ENCODE measurements at regions not wholly inside any gene's neighbourhood (a gene's known extent, or its start where the extent isn't known, plus 50 kb on each side); places are given as distances from the start of the nearest gene placed in this dataset.

GRCh38 chr9:115415450-115415849 lies 297.5 kb upstream of the TNC start:
- no peak overlapping the region for H2BK12ac ChIP-seq (ENCODE audit: insufficient read length, low read depth, low read length)
- no peaks in the 10 kb centered on the region for H3K27me3 ChIP-seq (ENCODE audit: insufficient read depth, low read length)
- H3K4ac ChIP-seq (ENCODE audit: low read depth, low read length), result no peak overlapping the region
- no peak overlapping the region for H2BK120ac ChIP-seq (ENCODE audit: low read depth, low read length, poor library complexity, severe bottlenecking)
- Mint-ChIP-seq H3K27me3 (ENCODE audit: low read depth) (no peaks in the 10 kb centered on the region), H3K36me3 (ENCODE audit: insufficient read depth in 1 of 3, low read depth in 3 of 3) (peaks cover 0 to 7% (median 6%) of the 10 kb centered on the region in 3 experiments; a peak in 4 of 7 replicates), H3K4me1 (peaks cover 3 to 16% of the 10 kb centered on the region in 2 experiments), H3K4me3 (no peak overlapping the region), H3K27ac (no peak overlapping the region), H3K9me3 (peaks cover under 1 to 11% of the 10 kb centered on the region in 2 experiments; a peak in 4 of 5 replicates)
- H3K4me1 ChIP-seq (ENCODE audit: insufficient read depth, low read length), result no peaks in the 10 kb centered on the region; the same call in 1 of the 2 replicates
- no peak overlapping the region for H3K27ac ChIP-seq (ENCODE audit: insufficient read length, low read depth, low read length)
- no peak for TF ChIP-seq CTCF (conservative IDR thresholded peaks at IDR 0.05)
- H3K79me2 ChIP-seq (ENCODE audit: insufficient read depth, low read length), result no peaks in the 10 kb centered on the region
- H3K14ac ChIP-seq (ENCODE audit: insufficient read depth, low read length), result no peak overlapping the region
- no peak overlapping the region for H2BK5ac ChIP-seq (ENCODE audit: insufficient read length, low read length)
- WGBS (ENCODE audit: extremely low coverage, insufficient read length, low lambda C conversion rate), result no CpG with 5 or more reads among the region's 3 CpGs
- H4K5ac ChIP-seq (ENCODE audit: insufficient read length, low read depth, low read length), result no peak overlapping the region
- H4K91ac ChIP-seq (ENCODE audit: insufficient read length, low read depth, low read length), result no peak overlapping the region
- H3K79me1 ChIP-seq (ENCODE audit: insufficient read depth, low read depth, low read length, poor library complexity, severe bottlenecking), result no peaks in the 10 kb centered on the region
- no peaks in the 10 kb centered on the region for H3K23me2 ChIP-seq (ENCODE audit: insufficient read length, low read depth, low read length, poor library complexity, severe bottlenecking)
- no peak overlapping the region for H2BK20ac ChIP-seq (ENCODE audit: low read depth, low read length, poor library complexity, severe bottlenecking)
- H3T11ph ChIP-seq (ENCODE audit: low read length), result no peak overlapping the region
- no peak overlapping the region for H4K8ac ChIP-seq (replicated peaks; ENCODE audit: insufficient read length, low read depth, low read length)
- no peak overlapping the region for H3K56ac ChIP-seq (ENCODE audit: insufficient read length, low read depth, low read length)
- no peak overlapping the region for H2AK5ac ChIP-seq (ENCODE audit: insufficient read length, low read length)
- no peak for DNase-seq
- H2BK15ac ChIP-seq (ENCODE audit: low read depth, low read length), result no peak overlapping the region
- no peak overlapping the region for H2AFZ ChIP-seq (ENCODE audit: low read length)
- no peaks in the 10 kb centered on the region for H4K20me1 ChIP-seq (ENCODE audit: control insufficient read depth, insufficient read depth, insufficient read length)
- no peak overlapping the region for H3K18ac ChIP-seq (ENCODE audit: insufficient read length, low read depth, low read length)
- no peak overlapping the region for H3K4me2 ChIP-seq (ENCODE audit: insufficient read depth, insufficient read length, low read length)
- peaks cover 2% of the 10 kb centered on the region for H3K9me3 ChIP-seq (ENCODE audit: control insufficient read depth, low read depth, low read length)
- H3K23ac ChIP-seq (ENCODE audit: insufficient read length, low read depth, low read length), result no peak overlapping the region
- H3K9ac ChIP-seq (ENCODE audit: extremely low read depth, insufficient read length, low read length), result no peak overlapping the region
